GM21619 (cell line): ENCODE measurements at regions not wholly inside any gene's neighbourhood (a gene's known extent, or its start where the extent isn't known, plus 50 kb on each side); places are given as distances from the start of the nearest gene placed in this dataset.

Source experiments
- ATAC-seq: cut with Tn5 transposase; IDR thresholded peaks from one replicate; pipeline ENCODE4 v1.9.1; 2021; ENCODE audit not compliant: unreplicated experiment

- ATAC-seq = no peak
These were observed 218.8 kb upstream of the RAB6C start for GRCh38 chr2:129760669-129761068.

GRCh38 chr2:129761569-129762021 lies 217.9 kb upstream of the RAB6C start:
- no peak for ATAC-seq

GRCh38 chr2:129762386-129763189 lies 216.9 kb upstream of the RAB6C start:
- no peak for ATAC-seq

GRCh38 chr2:129763190-129763846 lies 216.1 kb upstream of the RAB6C start:
- no peak for ATAC-seq

- ATAC-seq = no peak
These were observed 215.5 kb upstream of the RAB6C start for GRCh38 chr2:129763966-129764365.

- no peak for ATAC-seq
These were observed 214.8 kb upstream of the RAB6C start for GRCh38 chr2:129764376-129765325.

- no peak for ATAC-seq
These were observed 214.2 kb upstream of the RAB6C start for GRCh38 chr2:129765326-129765677.

- no peak for ATAC-seq
These were observed 213.7 kb upstream of the RAB6C start for GRCh38 chr2:129765678-129766351.

GRCh38 chr2:129766374-129766993 lies 213.0 kb upstream of the RAB6C start:
- ATAC-seq = no peak

- ATAC-seq = no peak
These were observed 212.0 kb upstream of the RAB6C start for GRCh38 chr2:129767346-129768035.

- ATAC-seq = no peak
These were observed 211.5 kb upstream of the RAB6C start for GRCh38 chr2:129768036-129768386.

GRCh38 chr2:129768485-129769184 lies 210.8 kb upstream of the RAB6C start:
- no peak for ATAC-seq

- no peak for ATAC-seq
These were observed 210.1 kb upstream of the RAB6C start for GRCh38 chr2:129769185-129769991.

GRCh38 chr2:129771418-129772189 lies 207.9 kb upstream of the RAB6C start:
- no peak for ATAC-seq

GRCh38 chr2:129772190-129772579 lies 207.3 kb upstream of the RAB6C start:
- no peak for ATAC-seq

- ATAC-seq = no peak
These were observed 203.4 kb upstream of the RAB6C start for GRCh38 chr2:129775952-129776653.

- ATAC-seq = no peak
These were observed 202.3 kb upstream of the RAB6C start for GRCh38 chr2:129777146-129777545.
